Left forelimb (tissue), 1 donor: ENCODE measurements at regions not wholly inside any gene's neighbourhood (a gene's known extent, or its start where the extent isn't known, plus 50 kb on each side); places are given as distances from the start of the nearest gene placed in this dataset.
A peak's percentile ranks its signal among the peaks of the same experiment; 100 is the strongest.
"Not testable (repeated sequence)": the region's sequence is repeated elsewhere in the genome, so short reads cannot be mapped to it uniquely, and the experiment has no call there.

ENCODE experiments used
- DNase-seq: peaks from one replicate; pipeline ENCODE4 v3.0.0-alpha.2; 2018; ENCODE audit warnings: low spot score

GRCh38 chr15:25067725-25068309, 113.0 kb downstream of the SNRPN start:
- DNase-seq: no peak

DNA sequence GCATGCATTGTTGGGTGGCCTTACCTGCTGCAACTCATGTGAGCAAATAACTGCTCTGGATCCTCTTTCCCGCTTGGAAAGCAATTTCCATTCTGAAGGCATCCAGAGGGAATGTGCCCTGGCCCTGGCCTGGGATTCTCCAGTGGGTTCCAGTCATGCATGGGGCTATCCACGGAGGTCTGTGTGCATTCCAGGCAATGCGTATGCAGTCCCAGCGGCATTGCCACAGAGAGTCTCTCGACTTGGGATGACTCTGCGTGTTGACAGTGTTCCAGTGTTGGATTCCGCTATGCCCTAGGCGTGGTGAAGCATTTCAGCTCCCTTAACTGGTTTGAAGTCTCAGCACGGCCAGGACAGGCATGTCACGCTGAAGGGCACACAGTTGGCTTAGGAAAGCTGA, 113.9 kb downstream of the SNRPN start:
- DNase-seq: no peak

GRCh38 chr15:25070353-25070963, 115.7 kb downstream of the SNRPN start:
- no peak for DNase-seq

GRCh38 chr15:25072857-25073476, 118.2 kb downstream of the SNRPN start:
- no peak for DNase-seq

GRCh38 chr15:25087137-25087536, 132.3 kb downstream of the SNRPN start:
- DNase-seq: peak; percentile 44

GRCh38 chr15:25088261-25088790, 133.5 kb downstream of the SNRPN start:
- peak; percentile 30 for DNase-seq

GRCh38 chr15:25089577-25089976, 134.8 kb downstream of the SNRPN start:
- peak; percentile 20 for DNase-seq

DNA sequence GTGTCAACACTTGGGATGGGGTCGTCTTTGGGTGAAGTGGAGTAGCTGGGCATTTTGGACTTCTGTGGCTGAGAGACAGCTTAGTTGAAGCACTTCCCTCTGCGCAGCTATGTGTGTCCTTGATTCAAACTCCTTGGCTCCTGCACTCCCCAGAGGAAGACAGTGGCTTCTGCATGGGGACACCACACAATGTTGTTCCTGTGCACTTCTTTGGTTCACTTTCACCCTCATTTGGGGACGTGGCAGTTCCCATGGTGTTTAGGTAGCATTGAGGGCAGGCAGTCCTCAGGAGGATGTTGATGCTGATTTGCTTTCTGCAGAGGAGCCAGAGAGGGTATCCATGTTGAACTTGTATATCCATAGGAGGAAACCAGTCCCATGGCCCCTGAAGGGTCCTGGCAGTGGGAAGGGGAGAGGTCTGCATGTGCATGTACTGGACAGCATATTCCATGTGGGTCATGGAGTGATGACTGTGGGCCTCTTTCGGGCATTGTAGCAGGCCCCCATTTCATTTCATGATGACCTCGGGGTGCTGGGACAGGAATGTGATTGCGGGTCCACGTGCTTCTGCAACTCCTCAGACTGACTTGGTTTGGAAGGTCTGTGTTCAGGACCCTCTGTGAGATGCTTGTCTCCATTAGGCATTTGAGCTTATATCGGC, 135.4 kb downstream of the SNRPN start:
- DNase-seq: peak; percentile 33

DNA sequence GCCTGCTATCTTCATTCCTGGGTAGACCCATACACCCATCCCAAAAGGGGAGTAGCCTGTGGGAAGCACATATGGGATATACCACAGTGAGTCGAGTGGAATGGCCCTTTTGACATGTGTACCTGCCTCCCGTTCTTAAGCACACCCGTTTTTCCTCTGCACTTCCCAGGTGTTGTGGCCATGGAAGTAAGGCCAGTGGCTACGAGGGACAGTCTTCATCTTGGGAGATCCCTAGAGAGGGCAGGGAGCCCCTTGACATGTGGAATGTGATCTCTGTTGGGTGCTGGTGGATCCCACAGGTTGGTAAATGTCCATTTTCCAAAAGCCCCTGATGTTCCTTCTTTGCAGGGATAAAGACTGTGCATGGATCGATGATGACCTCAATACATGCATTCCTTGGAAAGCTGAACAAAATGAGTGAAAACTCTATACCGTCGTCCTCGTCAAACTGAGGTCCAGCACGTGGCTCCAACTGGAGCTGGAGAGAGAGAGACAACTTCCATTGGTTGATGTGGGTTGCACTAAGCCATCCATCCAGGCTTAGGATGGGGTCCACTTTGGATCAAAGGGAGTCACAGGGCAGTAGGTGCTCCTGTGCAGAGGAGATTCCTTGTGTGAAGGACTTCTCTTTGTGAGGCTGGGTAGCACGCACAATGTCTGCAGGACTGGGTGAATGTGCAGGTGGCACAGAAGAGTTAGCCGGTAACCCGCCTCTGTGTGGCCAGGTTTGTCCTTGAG, 136.8 kb downstream of the SNRPN start:
- peak; percentile 33 for DNase-seq

GRCh38 chr15:25092661-25093060, 137.9 kb downstream of the SNRPN start:
- DNase-seq: no peak

- DNase-seq: no peak
Observed at GRCh38 chr15:25093455-25094029, 138.8 kb downstream of the SNRPN start.

- DNase-seq: no peak
Observed at GRCh38 chr15:25094066-25094465, 139.3 kb downstream of the SNRPN start.

DNA sequence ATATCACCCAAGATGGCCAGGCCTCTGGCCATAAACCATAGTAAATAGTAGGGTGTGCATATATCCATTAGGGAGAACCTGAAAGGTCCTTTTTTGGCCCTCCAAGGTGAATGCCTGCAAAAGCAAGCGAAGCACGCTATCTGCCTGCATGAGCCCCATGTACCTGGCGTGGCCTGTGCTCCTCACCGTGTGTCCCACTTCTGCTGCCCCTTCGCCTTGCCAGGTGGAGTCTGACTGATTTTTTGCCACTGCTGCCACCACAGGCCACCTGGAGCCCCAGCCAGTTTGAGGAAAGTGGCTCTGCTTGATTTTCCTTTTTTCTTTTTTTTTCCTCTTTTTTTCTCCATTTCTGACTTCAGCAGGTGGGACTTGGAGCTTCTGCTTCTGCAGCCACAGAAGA, 139.7 kb downstream of the SNRPN start:
- DNase-seq: no peak

DNA sequence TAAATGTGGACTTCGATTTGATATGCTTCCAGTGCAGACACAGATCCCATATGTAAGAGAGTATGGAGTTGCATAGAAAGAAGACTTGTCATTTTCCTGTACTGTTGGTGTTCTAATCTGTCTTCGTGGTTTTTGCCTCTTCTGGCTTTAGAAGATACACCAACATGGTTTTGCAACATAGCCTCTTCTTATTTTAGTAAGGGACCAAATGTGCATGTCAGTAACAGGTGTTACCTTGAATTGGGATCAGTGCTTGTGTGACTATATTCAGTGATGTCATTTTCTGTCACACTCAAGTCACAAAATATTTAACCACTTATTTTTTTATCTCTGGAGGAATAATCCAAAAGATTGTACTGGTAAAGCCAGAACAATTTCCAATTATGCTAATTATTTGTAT, 140.4 kb downstream of the SNRPN start:
- DNase-seq: no peak

- DNase-seq: not testable (repeated sequence)
Observed at GRCh38 chr15:25099966-25100365, 145.2 kb downstream of the SNRPN start.

- no peak for DNase-seq
Observed at GRCh38 chr15:25106209-25106608, 151.4 kb downstream of the SNRPN start.

- DNase-seq: no peak
Observed at GRCh38 chr15:25133804-25134203, 179.0 kb downstream of the SNRPN start.

GRCh38 chr15:25134546-25134945, 179.8 kb downstream of the SNRPN start:
- no peak for DNase-seq

GRCh38 chr15:25136119-25136518, 181.3 kb downstream of the SNRPN start:
- no peak for DNase-seq

- DNase-seq: no peak
Observed at GRCh38 chr15:25137013-25137412, 182.2 kb downstream of the SNRPN start.

DNA sequence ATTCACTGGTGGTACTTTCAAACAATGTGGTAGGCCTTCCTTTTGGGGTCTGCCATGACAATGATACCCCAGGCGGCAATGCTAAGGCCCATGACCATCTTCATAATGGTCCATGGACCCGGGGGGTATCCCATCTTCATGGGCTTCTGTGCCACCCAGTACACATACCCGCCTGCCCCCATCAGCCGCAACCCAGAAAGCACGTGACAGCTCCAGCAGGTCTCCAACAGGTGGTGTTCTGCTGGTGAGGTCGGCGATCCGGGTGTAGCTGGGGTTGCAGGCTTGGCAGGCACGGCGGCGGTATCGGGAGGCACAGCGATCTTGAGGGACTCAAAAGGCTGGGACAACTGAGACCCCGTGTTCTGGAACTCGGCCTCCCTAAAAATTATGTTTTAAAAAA, 214.5 kb downstream of the SNRPN start:
- peak; percentile 57 for DNase-seq
